ENCODE measurements at regions not wholly inside any gene's neighbourhood (a gene's known extent, or its start where the extent isn't known, plus 50 kb on each side); places are given as distances from the start of the nearest gene placed in this dataset.

GRCh38 chrX:55326985-55327384 is 62.3 kb upstream of the PAGE3 start:
- no peaks in the 10 kb centered on the region for H3K4me1 ChIP-seq (ENCODE audit: low read depth)
- DNase-seq (peak in 1 of 3 donors; percentile 40), ATAC-seq (peak; percentile 95)
- TF ChIP-seq CTCF (IDR thresholded peaks at IDR 0.05), result no peak
- H3K9me3 ChIP-seq, result no peaks in the 10 kb centered on the region
- H3K4me3 ChIP-seq, result no peak overlapping the region
- H3K36me3 ChIP-seq (ENCODE audit: low read depth), result no peaks in the 10 kb centered on the region
- intact Hi-C loops (cut with DNase I, micrococcal nuclease), result no loop called here

- no peak for TF ChIP-seq CTCF (IDR thresholded peaks at IDR 0.05)
- DNase-seq (no peak), ATAC-seq (no peak)
- intact Hi-C loops (cut with DNase I, micrococcal nuclease), result no loop called here
- Histone ChIP-seq H3K9me3 (no peaks in the 10 kb centered on the region), H3K36me3 (ENCODE audit: low read depth) (no peaks in the 10 kb centered on the region), H3K4me1 (ENCODE audit: low read depth) (no peaks in the 10 kb centered on the region), H3K4me3 (no peak overlapping the region)
Observed at GRCh38 chrX:55335296-55335695, 70.6 kb upstream of the PAGE3 start.

DNA sequence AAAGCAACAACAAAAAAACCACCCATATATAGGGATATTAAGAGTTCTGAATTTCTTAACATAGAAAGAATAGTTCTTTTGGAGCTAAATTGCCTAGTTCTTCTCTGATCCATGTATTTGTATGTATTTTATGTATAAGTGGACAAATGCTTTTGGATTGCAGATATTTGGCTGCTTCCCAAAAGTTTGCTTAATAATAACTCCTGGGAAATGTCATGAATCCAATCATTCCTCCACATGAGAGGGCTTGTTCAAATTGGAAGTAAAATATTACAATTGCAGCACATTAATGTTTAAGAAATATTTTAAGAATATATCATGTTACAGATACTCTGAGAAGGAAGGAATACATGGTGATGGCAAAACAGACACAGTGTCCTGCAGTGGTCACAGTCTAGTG is 71.5 kb upstream of the PAGE3 start:
- H3K4me1 ChIP-seq (ENCODE audit: low read depth), result no peaks in the 10 kb centered on the region
- ATAC-seq (no peak), DNase-seq (no peak)
- H3K9me3 ChIP-seq, result no peaks in the 10 kb centered on the region
- H3K4me3 ChIP-seq, result no peak overlapping the region
- TF ChIP-seq CTCF (IDR thresholded peaks at IDR 0.05), result no peak
- intact Hi-C loops (cut with DNase I, micrococcal nuclease), result no loop called here
- no peaks in the 10 kb centered on the region for H3K36me3 ChIP-seq (ENCODE audit: low read depth)

- Histone ChIP-seq H3K4me1 (ENCODE audit: low read depth) (no peaks in the 10 kb centered on the region), H3K36me3 (ENCODE audit: low read depth) (no peaks in the 10 kb centered on the region), H3K9me3 (no peaks in the 10 kb centered on the region), H3K4me3 (no peak overlapping the region)
- intact Hi-C loops (cut with DNase I, micrococcal nuclease), result no loop called here
- TF ChIP-seq CTCF (IDR thresholded peaks at IDR 0.05), result no peak
- peak; percentile 32 for ATAC-seq
- no peak for DNase-seq
Observed at GRCh38 chrX:55340896-55341433, 76.2 kb upstream of the PAGE3 start.

DNA sequence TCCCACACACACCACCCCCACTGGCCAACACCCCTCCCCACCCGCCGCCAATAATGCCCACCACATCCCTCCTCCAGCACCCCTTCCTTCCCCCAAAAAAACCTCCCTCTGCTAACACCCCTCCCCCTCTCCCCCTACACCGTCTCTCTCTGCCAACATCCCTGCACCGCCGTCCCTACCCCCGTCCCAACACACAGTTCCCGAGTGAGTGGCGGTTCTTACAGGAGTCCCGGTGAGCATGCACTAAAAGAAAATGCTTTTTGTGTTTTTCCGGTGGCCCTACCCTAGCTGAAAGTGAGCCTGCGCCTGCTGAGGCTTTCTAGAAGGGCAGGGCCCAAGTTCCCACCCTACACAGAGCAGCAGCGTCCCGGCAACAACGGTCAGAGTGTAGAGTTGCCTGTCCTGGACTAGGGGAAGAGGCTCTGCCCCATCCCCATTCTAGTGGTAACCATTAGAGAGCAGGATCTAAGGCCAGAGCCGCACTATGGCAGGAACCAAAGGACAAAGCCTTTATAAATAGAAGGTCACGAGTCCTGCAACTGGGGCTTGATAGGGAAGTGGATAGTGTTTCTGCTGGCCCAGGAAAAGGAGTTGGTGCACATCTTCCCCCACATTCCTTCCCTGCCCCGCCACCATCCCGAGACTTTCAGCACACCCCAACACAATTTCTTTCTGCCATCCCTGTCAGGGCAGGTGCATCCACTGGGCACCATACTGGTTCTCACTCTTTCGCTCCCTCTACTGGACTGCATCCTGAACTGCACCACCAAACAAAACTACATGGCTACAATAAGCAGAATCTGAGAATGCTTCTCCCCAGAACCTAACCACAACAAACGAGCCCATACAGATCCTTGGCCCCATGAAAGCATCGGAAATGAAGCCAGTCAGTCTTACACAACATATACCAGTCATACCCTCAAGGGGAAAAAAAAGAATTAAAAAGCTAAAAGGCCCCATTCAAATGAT is 78.1 kb upstream of the PAGE3 start:
- ATAC-seq (peak; percentile 83), DNase-seq (peak in 1 of 3 donors; percentile 52)
- Histone ChIP-seq H3K4me3 (no peak overlapping the region), H3K36me3 (ENCODE audit: low read depth) (no peaks in the 10 kb centered on the region), H3K9me3 (no peaks in the 10 kb centered on the region), H3K4me1 (ENCODE audit: low read depth) (no peaks in the 10 kb centered on the region)
- peak; percentile 32 for TF ChIP-seq CTCF (IDR thresholded peaks at IDR 0.05)
- intact Hi-C loops (cut with DNase I, micrococcal nuclease), result no loop called here
